GM21360 (cell line): ENCODE measurements at regions not wholly inside any gene's neighbourhood (a gene's known extent, or its start where the extent isn't known, plus 50 kb on each side); places are given as distances from the start of the nearest gene placed in this dataset.

Experiments
- ATAC-seq: cut with Tn5 transposase; IDR thresholded peaks from one replicate; pipeline ENCODE4 v1.9.1; 2021; ENCODE audit warnings: mild to moderate bottlenecking, moderate library complexity; ENCODE audit not compliant: unreplicated experiment

GRCh38 chr6:44500074-44500473 lies 112.6 kb downstream of the CDC5L start:
- no peak for ATAC-seq

- no peak for ATAC-seq
These were observed 116.0 kb downstream of the CDC5L start for GRCh38 chr6:44503471-44503870.

DNA sequence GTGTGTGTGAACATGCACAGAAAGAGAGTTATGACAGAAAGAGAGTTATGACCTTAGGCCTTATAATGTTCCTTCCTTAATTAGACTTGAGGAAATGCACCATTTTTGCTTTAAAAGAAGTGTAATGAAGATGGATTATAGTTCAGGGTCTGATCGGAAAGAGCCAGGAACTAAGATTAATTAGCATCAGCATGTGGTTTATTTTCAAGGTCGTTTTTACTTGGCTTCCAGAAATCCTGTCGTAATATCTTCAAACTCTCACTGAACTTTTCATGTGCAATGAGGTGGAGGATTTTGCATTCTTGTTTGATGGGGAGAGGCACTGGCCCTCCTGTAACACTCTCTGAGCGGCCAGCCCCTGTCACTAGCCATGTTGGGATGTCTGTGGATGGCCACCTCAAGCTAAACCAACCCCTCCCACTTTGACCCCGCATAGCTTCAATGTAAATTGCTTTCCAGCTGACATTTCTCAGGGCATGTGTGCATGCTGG lies 116.8 kb downstream of the CDC5L start:
- no peak for ATAC-seq

GRCh38 chr6:44505751-44506150 lies 118.2 kb downstream of the CDC5L start:
- no peak for ATAC-seq

DNA sequence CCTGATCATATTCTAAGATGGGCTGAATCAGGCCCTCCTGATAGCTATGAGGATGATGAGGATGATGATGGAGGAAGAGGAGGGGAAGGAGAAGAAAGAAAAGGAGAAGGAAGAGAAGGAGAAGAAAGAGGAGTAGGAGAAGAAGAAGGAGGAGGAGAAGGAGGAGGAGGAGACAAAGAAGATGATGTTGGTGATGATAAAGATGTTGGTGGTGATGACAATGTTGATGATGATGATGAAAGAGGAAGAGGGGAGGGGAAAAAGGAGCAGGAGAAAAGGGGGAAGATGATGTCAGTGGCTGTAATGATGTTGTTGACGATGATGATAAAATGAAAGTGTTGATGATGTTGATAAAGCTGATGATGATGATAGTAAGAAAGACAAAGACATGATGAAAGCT lies 119.5 kb downstream of the CDC5L start:
- no peak for ATAC-seq

DNA sequence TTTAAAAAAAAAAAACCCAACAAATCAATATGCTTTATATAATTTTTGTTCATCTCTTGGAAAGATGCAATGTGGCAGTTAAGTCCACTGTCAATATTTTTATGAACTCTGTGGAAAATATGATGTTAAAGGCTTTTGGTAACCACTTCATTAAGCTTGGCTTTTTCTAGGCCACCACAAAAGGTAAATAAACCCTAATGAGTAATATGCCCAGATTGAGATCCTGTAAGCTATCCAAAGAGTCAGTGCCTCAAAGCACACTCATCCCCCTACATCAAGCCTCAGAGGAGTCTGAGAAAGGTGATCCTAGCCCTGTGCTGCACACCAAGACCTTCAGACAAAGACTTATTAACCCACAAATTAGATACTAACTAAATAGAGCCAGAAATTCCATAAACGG lies 121.1 kb downstream of the CDC5L start:
- no peak for ATAC-seq

DNA sequence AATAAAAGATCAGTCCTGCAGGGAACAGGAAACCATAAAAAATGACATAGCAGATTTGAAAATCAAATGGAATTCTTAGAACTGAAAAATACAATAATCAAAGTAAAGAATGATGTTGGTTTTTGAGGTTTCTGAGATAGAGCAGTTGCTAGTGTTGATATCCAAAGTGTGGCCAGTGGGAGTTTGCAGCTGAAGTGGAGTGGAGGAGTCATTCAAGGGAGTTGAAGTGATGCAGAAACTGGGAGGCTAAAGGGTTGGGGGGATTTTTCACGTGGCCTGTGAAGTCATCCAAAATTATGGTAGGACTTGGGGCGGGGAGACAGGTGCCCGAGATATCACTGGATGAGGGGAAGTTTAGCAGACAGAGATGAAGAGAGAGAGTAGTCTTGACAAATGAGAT lies 123.6 kb downstream of the CDC5L start:
- ATAC-seq = no peak

- no peak for ATAC-seq
These were observed 125.6 kb downstream of the CDC5L start for GRCh38 chr6:44512868-44513741.

GRCh38 chr6:44514085-44514484 lies 126.6 kb downstream of the CDC5L start:
- no peak for ATAC-seq

- ATAC-seq = no peak
These were observed 127.2 kb downstream of the CDC5L start for GRCh38 chr6:44514576-44515193.

GRCh38 chr6:44522871-44523270 lies 135.4 kb downstream of the CDC5L start:
- ATAC-seq = no peak

- no peak for ATAC-seq
These were observed 137.1 kb downstream of the CDC5L start for GRCh38 chr6:44524476-44525227.

DNA sequence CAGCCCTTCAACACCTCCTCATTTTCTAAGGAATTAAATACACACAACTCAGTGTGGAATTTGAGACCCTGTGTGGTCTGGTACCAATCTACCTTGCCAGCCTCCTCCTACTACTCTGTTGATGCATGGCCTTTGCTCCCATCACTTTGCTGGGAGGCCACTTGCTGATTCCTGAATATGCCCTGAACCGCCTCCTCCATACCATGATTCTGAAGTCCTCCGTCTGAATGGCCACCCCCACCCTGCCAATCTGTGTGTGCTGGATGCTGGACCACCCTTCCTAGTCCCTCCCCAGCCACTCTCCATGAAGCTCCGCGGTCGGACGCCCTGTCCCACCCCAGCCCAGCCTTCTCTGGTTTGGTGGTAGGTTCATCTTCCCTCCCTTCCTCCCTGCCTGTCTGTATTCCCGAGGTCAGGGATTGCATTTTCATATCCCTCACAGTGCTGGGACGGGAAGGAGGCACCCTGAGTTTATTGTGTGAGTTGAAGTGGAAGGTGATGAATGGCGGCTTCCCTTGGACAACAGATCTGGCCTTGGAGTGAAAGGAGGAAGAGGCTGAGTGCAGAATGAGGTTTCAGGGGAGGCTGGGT lies 138.3 kb downstream of the CDC5L start:
- no peak for ATAC-seq

GRCh38 chr6:44527181-44527580 lies 139.7 kb downstream of the CDC5L start:
- no peak for ATAC-seq

- ATAC-seq = no peak
These were observed 140.3 kb downstream of the CDC5L start for GRCh38 chr6:44527583-44528369.

DNA sequence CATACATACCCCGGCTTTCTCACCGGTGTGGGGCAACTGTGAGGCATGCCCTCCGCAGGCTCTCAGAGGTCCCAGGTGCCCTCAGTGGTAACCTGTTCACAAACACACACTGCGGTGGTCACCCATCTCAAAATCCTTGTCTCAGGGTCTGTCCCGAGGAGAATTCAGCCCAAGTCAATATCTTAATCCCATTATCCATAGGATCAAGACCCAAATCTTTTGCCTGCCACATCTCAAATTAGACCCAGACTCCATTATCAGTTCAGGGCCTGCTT lies 140.8 kb downstream of the CDC5L start:
- no peak for ATAC-seq

DNA sequence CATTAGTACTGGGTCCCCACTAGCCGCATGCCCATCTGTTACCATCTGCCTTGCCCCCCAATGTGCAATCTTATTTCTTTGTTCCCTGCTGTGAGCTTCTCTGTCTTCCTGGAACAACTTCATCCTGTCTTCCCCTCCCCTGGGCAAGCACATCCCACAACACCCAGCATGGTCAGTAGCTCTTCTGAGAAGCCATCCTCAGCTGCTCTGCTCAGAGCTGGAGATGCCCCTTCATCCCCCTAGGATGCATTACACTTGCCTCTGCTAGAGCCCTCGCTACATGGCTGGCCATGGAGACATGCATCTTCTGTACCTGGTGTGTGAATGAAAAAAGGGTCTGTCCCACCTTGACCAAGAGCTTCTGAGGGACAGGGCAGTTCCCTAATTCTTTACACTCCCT lies 141.2 kb downstream of the CDC5L start:
- ATAC-seq = no peak

DNA sequence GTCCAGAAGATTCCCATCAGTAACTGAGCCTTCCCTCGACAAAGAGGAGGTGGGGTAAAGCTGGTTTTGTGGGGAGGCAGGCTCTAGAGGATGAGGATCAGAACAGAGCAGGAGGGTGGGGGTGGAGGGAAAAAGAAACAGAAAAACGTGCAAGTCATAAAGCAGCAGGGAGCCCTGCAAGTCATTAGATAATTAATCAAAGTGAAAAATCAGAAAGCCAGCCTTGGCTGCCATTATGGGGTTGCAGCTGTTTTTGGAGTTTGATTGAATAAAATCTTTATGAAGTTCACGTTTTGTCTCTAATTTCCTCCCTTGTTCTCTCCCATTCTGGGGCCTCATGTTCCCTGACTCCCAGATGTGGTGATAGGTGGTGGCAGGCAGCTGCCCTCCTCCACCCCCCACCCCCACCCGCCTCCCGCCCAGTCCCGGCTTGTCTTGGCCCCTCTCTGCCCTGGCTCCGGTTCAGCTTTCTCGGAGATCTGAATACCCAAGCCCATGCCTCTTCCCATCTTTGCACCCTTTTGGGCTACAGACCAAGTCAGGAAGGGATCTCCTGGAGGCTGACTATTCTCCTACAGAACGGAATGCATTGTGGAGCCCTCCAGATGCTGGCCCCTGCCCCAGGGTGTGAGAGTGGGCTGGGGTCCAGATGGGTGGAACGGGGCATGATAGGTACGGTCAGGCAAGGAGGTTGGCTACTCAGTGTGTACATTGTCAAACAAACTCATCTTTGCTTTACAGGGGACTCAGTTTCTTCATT lies 141.8 kb downstream of the CDC5L start:
- ATAC-seq = no peak

GRCh38 chr6:44530209-44530909 lies 142.9 kb downstream of the CDC5L start:
- ATAC-seq = no peak

GRCh38 chr6:44530910-44531234 lies 143.4 kb downstream of the CDC5L start:
- ATAC-seq = no peak
